HCT116 (cell line): ENCODE measurements at regions not wholly inside any gene's neighbourhood (a gene's known extent, or its start where the extent isn't known, plus 50 kb on each side); places are given as distances from the start of the nearest gene placed in this dataset.

Experiments
- ATAC-seq: fragments of 200-7000 bp; cut with Tn5 transposase; 2 replicates; pipeline ENCODE4 v1.9.1; 2020; ENCODE audit warnings: mild to moderate bottlenecking, moderate library complexity
- BruUV-seq: library from RNA; stranded (reverse); fragments of 400-500 nt; replicated peaks from 2 replicates; lab custom pipeline; 2021; lab: Mats Ljungman, UMichigan
- CTCF ChIA-PET: fragments of 300-600 bp; sonication (Branson Sonifier 250); formaldehyde crosslinking; loops from one replicate; lab custom pipeline; 2021; ENCODE audit warnings: antibody characterized with exemption; lab: Charles Lee
- POLR2A ChIA-PET: fragments of 300-600, 350-600 bp; sonication (Branson Sonifier 250); formaldehyde crosslinking; loops from one replicate; lab custom pipeline; 2021; ENCODE audit warnings: antibody characterized with exemption; lab: Charles Lee
- RAD21 ChIA-PET, 2 experiments: fragments of 300-600 bp; sonication (Branson Sonifier 250); formaldehyde crosslinking; loops; one replicate each; lab custom pipeline; 2023; ENCODE audit warnings: low total read pairs in 2 of 2; ENCODE audit not compliant: uncharacterized antibody in 2 of 2, unreplicated experiment in 2 of 2, low non-redundant PET in 1 of 2; lab: Charles Lee
- DNase-seq: peaks from one replicate; pipeline ENCODE4 v3.0.0-alpha.2; 2010; ENCODE audit warnings: low read depth, low spot score
- H2AFZ ChIP-seq: fragments of 200-600 bp; shearing (Covaris generic), sonication (generic); 2 replicates; pipeline ENCODE4 v1.6.1; 2017; ENCODE audit warnings: low read depth, mixed run types, mixed read lengths, antibody characterized with exemption, low read length; ENCODE audit not compliant: poor library complexity, severe bottlenecking
- H3K27ac ChIP-seq: 2 replicates; pipeline ENCODE4 v1.5.1; 2012; ENCODE audit warnings: low read depth, low read length
- H3K27me3 ChIP-seq: fragments of 200-600 bp; sonication (generic); 2 replicates; pipeline ENCODE4 v1.6.1; 2016; ENCODE audit warnings: mixed run types, low read length, mixed read lengths; ENCODE audit not compliant: insufficient read depth
- H3K36me3 ChIP-seq, 2 experiments: fragments of 200-500 bp in 1 of 2; fragments of 200-600 bp in 1 of 2; sonication (Bioruptor generic) in 1 of 2; sonication (generic) in 1 of 2; 2 replicates each; pipeline versions ENCODE4 v1.5.1 to v1.6.1; 2014 to 2016; ENCODE audit warnings: low read length in 2 of 2, inconsistent platforms in 1 of 2, mixed read lengths in 1 of 2, mixed run types in 1 of 2; ENCODE audit not compliant: insufficient read depth in 2 of 2, control insufficient read depth in 1 of 2
- H3K4me1 ChIP-seq, 2 experiments: fragments of 200-600 bp in 1 of 2; sonication (generic) in 1 of 2; 2 replicates each; pipeline versions ENCODE4 v1.5.1 to v1.6.1; 2012 to 2017; ENCODE audit warnings: low read length in 2 of 2, inconsistent platforms in 1 of 2, mild to moderate bottlenecking in 1 of 2, mixed read lengths in 1 of 2, mixed run types in 1 of 2, moderate library complexity in 1 of 2; ENCODE audit not compliant: insufficient read depth in 2 of 2, control insufficient read depth in 1 of 2
- H3K4me2 ChIP-seq: fragments of 200-600 bp; sonication (generic); 2 replicates; pipeline ENCODE4 v1.6.1; 2017; ENCODE audit warnings: mixed run types, low read length, mixed read lengths
- H3K4me3 ChIP-seq, 2 experiments: fragments of 200-600 bp in 1 of 2; sonication (generic) in 1 of 2; replicated peaks in 1 of 2; 2 replicates each; pipeline ENCODE4 v1.5.1; 2011 to 2016; ENCODE audit warnings: low read length in 2 of 2, control low read depth in 1 of 2, low read depth in 1 of 2, mild to moderate bottlenecking in 1 of 2, mixed read lengths in 1 of 2, mixed run types in 1 of 2
- H3K79me2 ChIP-seq: fragments of 200-600 bp; sonication (generic); 2 replicates; pipeline ENCODE4 v1.6.1; 2017; ENCODE audit warnings: mild to moderate bottlenecking, mixed run types, low read length, moderate library complexity, mixed read lengths; ENCODE audit not compliant: insufficient read depth
- H3K9ac ChIP-seq: fragments of 200-600 bp; sonication (generic); 2 replicates; pipeline ENCODE4 v1.6.1; 2016; ENCODE audit warnings: low read length, mixed read lengths
- H3K9me2 ChIP-seq: fragments of 200-600 bp; sonication (generic), shearing (Covaris generic); 2 replicates; pipeline ENCODE4 v1.6.1; 2017; ENCODE audit warnings: mixed run types, mild to moderate bottlenecking, moderate library complexity; ENCODE audit not compliant: insufficient read depth
- H3K9me3 ChIP-seq, 2 experiments: fragments of 200-500 bp in 1 of 2; fragments of 200-600 bp in 1 of 2; sonication (Bioruptor generic) in 1 of 2; sonication (generic) in 1 of 2; 2 replicates each; pipeline ENCODE4 v1.6.1; 2014 to 2017; ENCODE audit warnings: low read length in 2 of 2, mixed read lengths in 2 of 2, inconsistent platforms in 1 of 2, low read depth in 1 of 2, mild to moderate bottlenecking in 1 of 2, mixed run types in 1 of 2, moderate library complexity in 1 of 2; ENCODE audit not compliant: control insufficient read depth in 1 of 2, insufficient read depth in 1 of 2
- H4K20me1 ChIP-seq: fragments of 200-600 bp; sonication (generic), shearing (Covaris generic); 2 replicates; pipeline ENCODE4 v1.6.1; 2017; ENCODE audit warnings: mixed run types, mild to moderate bottlenecking, moderate library complexity; ENCODE audit not compliant: insufficient read depth
- CTCF ChIP-seq, 3 experiments: fragments of 200-600 bp in 1 of 3; sonication (generic) in 1 of 3; IDR thresholded peaks in 2 of 3; conservative IDR thresholded peaks in 1 of 3; 2 replicates each; pipeline ENCODE4 v1.5.1; 2012 to 2017; ENCODE audit warnings: low read depth in 2 of 3, low read length in 2 of 3, antibody characterized with exemption in 1 of 3, borderline replicate concordance in 1 of 3, control low read depth in 1 of 3, mild to moderate bottlenecking in 1 of 3, mixed read lengths in 1 of 3, mixed run types in 1 of 3, moderate library complexity in 1 of 3; ENCODE audit not compliant: insufficient read depth in 1 of 3
- ELF1 ChIP-seq: IDR thresholded peaks from 2 replicates; pipeline ENCODE4 v1.6.1; 2012; ENCODE audit warnings: low read depth, borderline replicate concordance
- FOSL1 ChIP-seq: IDR thresholded peaks from 2 replicates; pipeline ENCODE4 v1.6.1; 2012; ENCODE audit warnings: low read depth
- POLR2A ChIP-seq: IDR thresholded peaks from 2 replicates; pipeline ENCODE4 v1.7.0; 2011; ENCODE audit warnings: borderline replicate concordance; ENCODE audit not compliant: insufficient read depth, insufficient read length; ENCODE audit errors: extremely low read depth
- SIN3A ChIP-seq: IDR thresholded peaks from 2 replicates; pipeline ENCODE4 v1.6.1; 2012; ENCODE audit warnings: low read depth
- SRF ChIP-seq: IDR thresholded peaks from 2 replicates; pipeline ENCODE4 v1.6.1; 2012; ENCODE audit warnings: low read depth
- ZFX ChIP-seq: fragments of 450-650 bp; IDR thresholded peaks from 2 replicates; pipeline ENCODE4 v1.6.1; 2017
- intact Hi-C: fragments of 100-400 bp; cut with micrococcal nuclease; formaldehyde crosslinking; loops from 2 replicates; pipeline ENCODE4 v1.10.0; 2022
- TF ChIP-seq, protein P1 (sequence below): IDR thresholded peaks from 2 replicates; pipeline ENCODE4 v1.6.1; 2012
- TF ChIP-seq, protein P2 (sequence below): IDR thresholded peaks from 2 replicates; pipeline ENCODE4 v1.6.1; 2011; ENCODE audit warnings: mild to moderate bottlenecking, low read length, moderate library complexity; ENCODE audit not compliant: insufficient replicate concordance; ENCODE audit errors: extremely low read depth

- Histone ChIP-seq H3K36me3 (no peaks in the 10 kb centered on the region; a peak in 1 of 4 replicates), H3K9ac (no peak overlapping the region), H3K9me3 (peaks cover 6 to 15% of the 10 kb centered on the region in 2 experiments; a peak in 2 of 4 replicates), H3K79me2 (no peaks in the 10 kb centered on the region), H3K4me1 (no peaks in the 10 kb centered on the region), H3K4me2 (no peak overlapping the region), H3K27me3 (no peaks in the 10 kb centered on the region), H3K9me2 (no peaks in the 10 kb centered on the region), H4K20me1 (no peaks in the 10 kb centered on the region), H3K27ac (no peak overlapping the region), H2AFZ (no peak overlapping the region), H3K4me3 (no peak overlapping the region)
- ChIA-PET POLR2A (no interaction called here), RAD21 (no interaction called here), CTCF (no interaction called here)
- TF ChIP-seq ZFX: no peak
- no peak for TF ChIP-seq SRF
- no peak for TF ChIP-seq SIN3A
- TF ChIP-seq CTCF (IDR thresholded peaks at IDR 0.05 in 2 of 3, conservative IDR thresholded peaks at IDR 0.05 in 1 of 3; ENCODE audit: borderline replicate concordance in 1 of 3, insufficient read depth in 1 of 3, low read depth in 2 of 3, low read length in 2 of 3): no peak
- TF ChIP-seq, protein P1, sequence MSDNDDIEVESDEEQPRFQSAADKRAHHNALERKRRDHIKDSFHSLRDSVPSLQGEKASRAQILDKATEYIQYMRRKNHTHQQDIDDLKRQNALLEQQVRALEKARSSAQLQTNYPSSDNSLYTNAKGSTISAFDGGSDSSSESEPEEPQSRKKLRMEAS: no peak
- TF ChIP-seq POLR2A: no peak
- TF ChIP-seq ELF1: no peak
- TF ChIP-seq, protein P2, sequence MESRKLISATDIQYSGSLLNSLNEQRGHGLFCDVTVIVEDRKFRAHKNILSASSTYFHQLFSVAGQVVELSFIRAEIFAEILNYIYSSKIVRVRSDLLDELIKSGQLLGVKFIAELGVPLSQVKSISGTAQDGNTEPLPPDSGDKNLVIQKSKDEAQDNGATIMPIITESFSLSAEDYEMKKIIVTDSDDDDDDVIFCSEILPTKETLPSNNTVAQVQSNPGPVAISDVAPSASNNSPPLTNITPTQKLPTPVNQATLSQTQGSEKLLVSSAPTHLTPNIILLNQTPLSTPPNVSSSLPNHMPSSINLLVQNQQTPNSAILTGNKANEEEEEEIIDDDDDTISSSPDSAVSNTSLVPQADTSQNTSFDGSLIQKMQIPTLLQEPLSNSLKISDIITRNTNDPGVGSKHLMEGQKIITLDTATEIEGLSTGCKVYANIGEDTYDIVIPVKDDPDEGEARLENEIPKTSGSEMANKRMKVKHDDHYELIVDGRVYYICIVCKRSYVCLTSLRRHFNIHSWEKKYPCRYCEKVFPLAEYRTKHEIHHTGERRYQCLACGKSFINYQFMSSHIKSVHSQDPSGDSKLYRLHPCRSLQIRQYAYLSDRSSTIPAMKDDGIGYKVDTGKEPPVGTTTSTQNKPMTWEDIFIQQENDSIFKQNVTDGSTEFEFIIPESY: no peak
- no peak for TF ChIP-seq FOSL1
- intact Hi-C loops: no loop called here
- no TSS peak for BruUV-seq
- DNase-seq (no peak), ATAC-seq (no peak)
Observed at GRCh38 chr19:29012457-29012856, 200.5 kb downstream of the UQCRFS1 start.
